SK-N-SH (cell line): ENCODE measurements at regions not wholly inside any gene's neighbourhood (a gene's known extent, or its start where the extent isn't known, plus 50 kb on each side); places are given as distances from the start of the nearest gene placed in this dataset.

ENCODE experiments used
- CTCF ChIA-PET: fragments of 300-600, 350-600 bp; formaldehyde crosslinking; extraction: SDS; loops from one replicate; lab custom pipeline; 2021; lab: Yijun Ruan, JAX
- POLR2A ChIA-PET: fragments of 350-600 bp; sonication (Branson Sonifier 250); formaldehyde crosslinking; extraction: SDS; loops from one replicate; lab custom pipeline; 2020; ENCODE audit warnings: antibody characterized with exemption, inconsistent platforms; lab: Yijun Ruan, JAX
- DNase-seq: peaks from one replicate; pipeline ENCODE4 v3.0.0; 2012
- H2AFZ ChIP-seq: fragments of 200-600 bp; sonication (generic); 2 replicates; pipeline ENCODE4 v1.8.1; 2016; ENCODE audit warnings: antibody characterized with exemption, mild to moderate bottlenecking, low read depth
- H3F3A ChIP-seq: fragments of 200-600 bp; sonication (generic); replicated peaks from 2 replicates; pipeline ENCODE3; 2016; ENCODE audit warnings: antibody characterized with exemption, mild to moderate bottlenecking; ENCODE audit not compliant: insufficient read depth
- H3K27ac ChIP-seq, 2 experiments: fragments of 200-500 bp in 1 of 2; fragments of 200-600 bp in 1 of 2; sonication (Bioruptor generic) in 1 of 2; sonication (generic), shearing (Covaris generic) in 1 of 2; 2 replicates each; pipeline versions ENCODE4 v1.5.1 to v1.6.1; 2014 to 2016; ENCODE audit warnings: low read depth in 2 of 2, inconsistent platforms in 1 of 2, low read length in 1 of 2, mild to moderate bottlenecking in 1 of 2, mixed read lengths in 1 of 2
- H3K27me3 ChIP-seq: fragments of 200-600 bp; sonication (generic), shearing (Covaris generic); 2 replicates; pipeline ENCODE4 v1.6.1; 2016; ENCODE audit warnings: mixed run types; ENCODE audit not compliant: insufficient read depth
- H3K36me3 ChIP-seq, 2 experiments: fragments of 200-500 bp in 1 of 2; fragments of 200-600 bp in 1 of 2; sonication (Bioruptor generic) in 1 of 2; sonication (generic) in 1 of 2; replicated peaks in 1 of 2; 2 replicates each; pipeline versions ENCODE3 to v1.5.1; 2014 to 2016; ENCODE audit warnings: low read length in 1 of 2, mild to moderate bottlenecking in 1 of 2; ENCODE audit not compliant: insufficient read depth in 2 of 2, control insufficient read depth in 1 of 2
- H3K4me1 ChIP-seq, 2 experiments: fragments of 200-500 bp in 1 of 2; fragments of 200-600 bp in 1 of 2; sonication (Bioruptor generic) in 1 of 2; sonication (generic), shearing (Covaris generic) in 1 of 2; 2 replicates each; pipeline versions ENCODE4 v1.5.1 to v1.6.1; 2014 to 2016; ENCODE audit warnings: low read depth in 1 of 2, low read length in 1 of 2, mixed run types in 1 of 2; ENCODE audit not compliant: insufficient read depth in 2 of 2, control insufficient read depth in 1 of 2
- H3K4me2 ChIP-seq: fragments of 200-600 bp; sonication (generic), shearing (Covaris generic); 2 replicates; pipeline ENCODE4 v1.6.1; 2017; ENCODE audit warnings: mixed run types
- H3K4me3 ChIP-seq, 2 experiments: fragments of 200-500 bp in 1 of 2; fragments of 200-600 bp in 1 of 2; sonication (Bioruptor generic) in 1 of 2; sonication (generic), shearing (Covaris generic) in 1 of 2; 2 replicates each; pipeline versions ENCODE4 v1.5.1 to v1.8.1; 2014 to 2016; ENCODE audit warnings: low read depth in 2 of 2, inconsistent platforms in 1 of 2, low read length in 1 of 2, mild to moderate bottlenecking in 1 of 2, mixed read lengths in 1 of 2, moderate library complexity in 1 of 2
- H3K79me2 ChIP-seq: fragments of 200-600 bp; sonication (generic); 2 replicates; pipeline ENCODE4 v1.8.1; 2017; ENCODE audit warnings: mild to moderate bottlenecking; ENCODE audit not compliant: insufficient read depth
- H3K9ac ChIP-seq: fragments of 200-600 bp; sonication (generic); 2 replicates; pipeline ENCODE4 v1.6.1; 2017; ENCODE audit warnings: mixed run types
- H3K9me2 ChIP-seq: fragments of 200-600 bp; sonication (generic); 2 replicates; pipeline ENCODE4 v1.6.1; 2017; ENCODE audit warnings: mixed run types
- H3K9me3 ChIP-seq: fragments of 200-600 bp; sonication (generic); 2 replicates; pipeline ENCODE4 v1.6.1; 2017; ENCODE audit warnings: mixed run types, mild to moderate bottlenecking, moderate library complexity
- H4K20me1 ChIP-seq: fragments of 200-600 bp; sonication (generic); 2 replicates; pipeline ENCODE4 v1.6.1; 2017; ENCODE audit warnings: mild to moderate bottlenecking, mixed run types; ENCODE audit not compliant: insufficient read depth
- CHD2 ChIP-seq: fragments of 150-350 bp; IDR thresholded peaks from 2 replicates; pipeline ENCODE4 v1.6.1; 2018; ENCODE audit warnings: low read length; ENCODE audit not compliant: partially characterized antibody
- EP300 ChIP-seq, 2 experiments: IDR thresholded peaks; 2 replicates each; pipeline versions ENCODE4 v1.4.0 to v1.6.1; 2012; ENCODE audit warnings: borderline replicate concordance in 1 of 2, low read depth in 1 of 2, low read length in 1 of 2
- EZH2phosphoT487 ChIP-seq: fragments of 200-600 bp; sonication (generic); IDR thresholded peaks from 2 replicates; pipeline ENCODE4 v1.6.1; 2017; ENCODE audit warnings: low read depth, mixed run types, mild to moderate bottlenecking, antibody characterized with exemption, moderate library complexity, borderline replicate concordance
- FOSL2 ChIP-seq: IDR thresholded peaks from 2 replicates; pipeline ENCODE4 v1.4.0; 2012; ENCODE audit warnings: low read depth, mild to moderate bottlenecking, moderate library complexity, borderline replicate concordance
- FOXJ3 ChIP-seq: sonication (generic); formaldehyde crosslinking; IDR thresholded peaks from 2 replicates; pipeline ENCODE4 v1.5.1; 2020; ENCODE audit warnings: mild to moderate bottlenecking, missing genetic modification reagents
- FOXM1 ChIP-seq: IDR thresholded peaks from 2 replicates; pipeline ENCODE4 v1.4.0; 2012; ENCODE audit warnings: low read depth, mild to moderate bottlenecking
- JUND ChIP-seq: IDR thresholded peaks from 2 replicates; pipeline ENCODE4 v1.4.0; 2012
- MEF2A ChIP-seq: IDR thresholded peaks from 2 replicates; pipeline ENCODE4 v1.4.0; 2012; ENCODE audit warnings: low read depth, borderline replicate concordance
- NRF1 ChIP-seq: IDR thresholded peaks from 2 replicates; pipeline ENCODE4 v1.6.1; 2012; ENCODE audit warnings: low read depth, mild to moderate bottlenecking, low read length
- PBX3 ChIP-seq: IDR thresholded peaks from 2 replicates; pipeline ENCODE4; 2012
- POLR2AphosphoS5 ChIP-seq: IDR thresholded peaks from 2 replicates; pipeline ENCODE4 v1.6.1; 2012; ENCODE audit warnings: low read depth, low read length
- RAD21 ChIP-seq: IDR thresholded peaks from 2 replicates; pipeline ENCODE4 v1.6.1; 2012; ENCODE audit warnings: mild to moderate bottlenecking, low read length
- REST ChIP-seq: IDR thresholded peaks from 2 replicates; pipeline ENCODE4 v1.6.1; 2012; ENCODE audit warnings: mild to moderate bottlenecking, low read depth, low read length, moderate library complexity
- RXRA ChIP-seq: IDR thresholded peaks from 2 replicates; pipeline ENCODE4 v1.4.0; 2012; ENCODE audit warnings: low read depth, mild to moderate bottlenecking, borderline replicate concordance
- TAF1 ChIP-seq: IDR thresholded peaks from 2 replicates; pipeline ENCODE4 v1.6.1; 2012; ENCODE audit warnings: low read depth, mild to moderate bottlenecking, low read length, moderate library complexity, borderline replicate concordance
- TCF12 ChIP-seq: IDR thresholded peaks from 2 replicates; pipeline ENCODE4 v1.4.0; 2012
- USF2 ChIP-seq: fragments of 150-350 bp; IDR thresholded peaks from 2 replicates; pipeline ENCODE4 v1.6.1; 2017; ENCODE audit warnings: antibody characterized with exemption, low read length, low read depth, borderline replicate concordance
- YY1 ChIP-seq: IDR thresholded peaks from 2 replicates; pipeline ENCODE4 v1.4.0; 2012; ENCODE audit warnings: low read depth, mild to moderate bottlenecking
- WGBS: methylation state at CpG from one replicate; pipeline ENCODE4 v1.1.6; 2017; ENCODE audit warnings: low lambda C conversion rate; 5-methylcytosine and 5-hydroxymethylcytosine counted together

- H3K9me2 ChIP-seq: no peaks in the 10 kb centered on the region
- no peaks in the 10 kb centered on the region for H3K79me2 ChIP-seq
- no peaks in the 10 kb centered on the region for H3F3A ChIP-seq
- POLR2A ChIA-PET: no interaction called here
- TF ChIP-seq RXRA (no peak), JUND (no peak), TAF1 (no peak), PBX3 (no peak), FOSL2 (no peak), MEF2A (no peak), REST (no peak), TCF12 (no peak), FOXJ3 (CRISPR knock-in tag) (no peak), USF2 (no peak), YY1 (no peak), RAD21 (no peak), EZH2phosphoT487 (no peak), EP300 (IDR thresholded peaks at IDR 0.05; ENCODE audit: borderline replicate concordance in 1 of 2, low read depth in 1 of 2, low read length in 1 of 2) (no peak), CHD2 (no peak), FOXM1 (no peak), POLR2AphosphoS5 (no peak), NRF1 (no peak)
- CTCF ChIA-PET: interaction anchor here (0.5 kb wide), 1 partner anchor 410 kb away, joined by 4 read pairs; no protein-coding TSS in a partner anchor
- no peaks in the 10 kb centered on the region for H3K27me3 ChIP-seq
- H4K20me1 ChIP-seq: no peaks in the 10 kb centered on the region
- no peak overlapping the region for H3K9ac ChIP-seq
- H2AFZ ChIP-seq: no peak overlapping the region
- H3K4me3 ChIP-seq: no peak overlapping the region
- DNase-seq: no peak
- H3K27ac ChIP-seq: no peak overlapping the region
- no peak overlapping the region for H3K4me2 ChIP-seq
- no peaks in the 10 kb centered on the region for H3K36me3 ChIP-seq
- H3K9me3 ChIP-seq: no peaks in the 10 kb centered on the region; the same call in 1 of the 2 replicates
- no peaks in the 10 kb centered on the region for H3K4me1 ChIP-seq
- WGBS: 0% methylated on average over 1 of the region's 1 CpG
These were observed 193.3 kb upstream of the HTR1E start for GRCh38 chr6:86744048-86744447.
